HG02973 (cell line): ENCODE measurements at regions not wholly inside any gene's neighbourhood (a gene's known extent, or its start where the extent isn't known, plus 50 kb on each side); places are given as distances from the start of the nearest gene placed in this dataset.

Experiments used
- ATAC-seq: cut with Tn5 transposase; IDR thresholded peaks from one replicate; pipeline ENCODE4 v1.9.1; 2021; ENCODE audit warnings: moderate library complexity; ENCODE audit not compliant: unreplicated experiment

GRCh38 chr5:123809594-123810221, 297.7 kb downstream of the CSNK1G3 start:
- no peak for ATAC-seq

GRCh38 chr5:123808461-123809380, 296.7 kb downstream of the CSNK1G3 start:
- no peak for ATAC-seq

GRCh38 chr5:123807177-123807945, 295.4 kb downstream of the CSNK1G3 start:
- ATAC-seq: no peak

GRCh38 chr5:123806644-123807043, 294.7 kb downstream of the CSNK1G3 start:
- ATAC-seq: no peak

GRCh38 chr5:123805300-123805699, 293.3 kb downstream of the CSNK1G3 start:
- ATAC-seq: no peak

- ATAC-seq: no peak
Observed at GRCh38 chr5:123803359-123803758, 291.4 kb downstream of the CSNK1G3 start.

GRCh38 chr5:123802298-123802951, 290.4 kb downstream of the CSNK1G3 start:
- no peak for ATAC-seq

- ATAC-seq: no peak
Observed at GRCh38 chr5:123800640-123801039, 288.7 kb downstream of the CSNK1G3 start.

GRCh38 chr5:123795688-123796087, 283.7 kb downstream of the CSNK1G3 start:
- no peak for ATAC-seq

- ATAC-seq: no peak
Observed at GRCh38 chr5:123790226-123790625, 278.2 kb downstream of the CSNK1G3 start.

- ATAC-seq: no peak
Observed at GRCh38 chr5:123787635-123788034, 275.7 kb downstream of the CSNK1G3 start.

- no peak for ATAC-seq
Observed at GRCh38 chr5:123787136-123787535, 275.2 kb downstream of the CSNK1G3 start.

GRCh38 chr5:123786411-123786810, 274.4 kb downstream of the CSNK1G3 start:
- ATAC-seq: no peak

- no peak for ATAC-seq
Observed at GRCh38 chr5:123785162-123786071, 273.4 kb downstream of the CSNK1G3 start.

- ATAC-seq: no peak
Observed at GRCh38 chr5:123783421-123783820, 271.4 kb downstream of the CSNK1G3 start.

- no peak for ATAC-seq
Observed at GRCh38 chr5:123778641-123779040, 266.7 kb downstream of the CSNK1G3 start.

GRCh38 chr5:123776761-123777160, 264.8 kb downstream of the CSNK1G3 start:
- no peak for ATAC-seq

- ATAC-seq: no peak
Observed at GRCh38 chr5:123771715-123772114, 259.7 kb downstream of the CSNK1G3 start.

- ATAC-seq: no peak
Observed at GRCh38 chr5:123763201-123763600, 251.2 kb downstream of the CSNK1G3 start.

GRCh38 chr5:123756816-123757215, 244.8 kb downstream of the CSNK1G3 start:
- ATAC-seq: no peak
